Neural progenitor cell (in vitro differentiated cells): ENCODE measurements at regions not wholly inside any gene's neighbourhood (a gene's known extent, or its start where the extent isn't known, plus 50 kb on each side); places are given as distances from the start of the nearest gene placed in this dataset.

ENCODE experiments used
- DNase-seq: peaks from one replicate; pipeline ENCODE4 v3.0.0-alpha.2; 2016; ENCODE audit warnings: low spot score
- H2AFZ ChIP-seq: fragments of 200-600 bp; sonication (generic); replicated peaks from 2 replicates; pipeline ENCODE4 v1.6.1; 2016; ENCODE audit warnings: antibody characterized with exemption
- H3F3A ChIP-seq: fragments of 200-600 bp; sonication (generic); 2 replicates; pipeline ENCODE4 v1.6.1; 2016; ENCODE audit warnings: antibody characterized with exemption, low read depth
- H3K27ac ChIP-seq: fragments of 200-600 bp; sonication (generic); 2 replicates; pipeline ENCODE4 v1.5.1; 2016; ENCODE audit warnings: mild to moderate bottlenecking
- H3K27me3 ChIP-seq: fragments of 200-600 bp; sonication (generic); 2 replicates; pipeline ENCODE4 v1.6.1; 2016; ENCODE audit warnings: mild to moderate bottlenecking, moderate library complexity
- H3K36me3 ChIP-seq: fragments of 200-600 bp; sonication (generic); 2 replicates; pipeline ENCODE4 v1.5.1; 2016
- H3K4me1 ChIP-seq: fragments of 200-600 bp; sonication (generic); 2 replicates; pipeline ENCODE4 v1.6.1; 2016; ENCODE audit warnings: mixed run types
- H3K4me2 ChIP-seq: fragments of 200-600 bp; sonication (generic); 2 replicates; pipeline ENCODE4 v1.6.1; 2016
- H3K4me3 ChIP-seq: fragments of 200-600 bp; sonication (generic); 2 replicates; pipeline ENCODE4 v1.5.1; 2016
- H3K79me2 ChIP-seq: fragments of 200-600 bp; sonication (generic); 2 replicates; pipeline ENCODE4 v1.6.1; 2016; ENCODE audit warnings: low read depth
- H3K9ac ChIP-seq: fragments of 200-600 bp; sonication (generic); 2 replicates; pipeline ENCODE4 v1.6.1; 2016
- H3K9me3 ChIP-seq: fragments of 200-600 bp; sonication (generic); 2 replicates; pipeline ENCODE4 v1.5.1; 2016; ENCODE audit warnings: low read depth
- H4K20me1 ChIP-seq: fragments of 200-600 bp; sonication (generic); 2 replicates; pipeline ENCODE4 v1.6.1; 2016; ENCODE audit warnings: low read depth
- H3K27ac Mint-ChIP-seq: 3 replicates; pipeline ENCODE4 v1.8.0; 2021; ENCODE audit warnings: mixed read lengths
- H3K27me3 Mint-ChIP-seq: 2 replicates; pipeline ENCODE4 v1.8.0; 2022; ENCODE audit warnings: low read depth, mild to moderate bottlenecking, inconsistent platforms, moderate library complexity, mixed read lengths; ENCODE audit not compliant: insufficient read depth
- H3K36me3 Mint-ChIP-seq: 3 replicates; pipeline ENCODE4 v1.8.0; 2021; ENCODE audit warnings: mixed read lengths
- H3K4me1 Mint-ChIP-seq: 3 replicates; pipeline ENCODE4 v1.8.0; 2021; ENCODE audit warnings: mixed read lengths
- H3K4me3 Mint-ChIP-seq: 3 replicates; pipeline ENCODE4 v1.8.0; 2021; ENCODE audit warnings: mild to moderate bottlenecking, moderate library complexity, mixed read lengths
- H3K9me3 Mint-ChIP-seq: 3 replicates; pipeline ENCODE4 v1.8.0; 2020; ENCODE audit warnings: mixed read lengths
- EZH2 ChIP-seq: fragments of 200-600 bp; sonication (generic); IDR thresholded peaks from 2 replicates; pipeline ENCODE4 v1.6.1; 2017; ENCODE audit warnings: antibody characterized with exemption, mild to moderate bottlenecking, moderate library complexity
- EZH2phosphoT487 ChIP-seq: fragments of 200-600 bp; sonication (generic); IDR thresholded peaks from 2 replicates; pipeline ENCODE4 v1.6.1; 2017; ENCODE audit warnings: antibody characterized with exemption
- TF ChIP-seq, protein P1 (sequence below): fragments of 200-600 bp; sonication (generic); IDR thresholded peaks from 2 replicates; pipeline ENCODE4 v1.5.1; 2017; ENCODE audit warnings: antibody characterized with exemption, mild to moderate bottlenecking

DNA sequence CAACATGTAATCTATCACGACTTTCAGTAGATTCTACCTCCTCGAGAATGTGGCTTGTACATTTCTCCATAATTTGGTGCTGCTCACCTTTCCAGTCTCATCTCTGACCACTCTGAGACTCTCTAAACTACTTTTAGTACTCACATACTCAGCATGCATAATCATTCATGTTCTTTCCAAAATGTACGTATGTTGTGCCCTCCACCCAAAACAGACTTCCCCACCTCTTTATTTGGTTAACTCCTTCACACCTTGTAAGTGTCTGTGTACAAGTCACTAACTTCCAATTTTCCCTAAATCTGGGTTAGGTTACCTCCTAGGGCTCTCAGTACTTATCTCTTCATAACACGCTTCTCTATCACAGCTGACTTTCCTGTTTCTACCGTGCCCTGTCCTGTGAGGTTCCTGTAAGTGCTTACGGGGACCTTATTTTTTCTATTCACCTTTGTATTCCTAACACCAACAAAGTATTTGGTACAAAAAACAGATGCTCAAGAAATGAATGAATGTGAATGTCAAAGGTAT, 186.2 kb upstream of the MKLN1 start:
- Histone ChIP-seq H3K4me2 (no peak overlapping the region), H3K9me3 (no peaks in the 10 kb centered on the region), H4K20me1 (no peaks in the 10 kb centered on the region), H3K4me1 (no peaks in the 10 kb centered on the region), H3K79me2 (no peaks in the 10 kb centered on the region), H3K9ac (no peak overlapping the region), H3K27me3 (no peaks in the 10 kb centered on the region), H3K4me3 (no peak overlapping the region), H3F3A (no peaks in the 10 kb centered on the region), H3K27ac (no peak overlapping the region), H3K36me3 (no peaks in the 10 kb centered on the region), H2AFZ (no peak overlapping the region)
- Mint-ChIP-seq H3K9me3 (peaks cover 9% of the 10 kb centered on the region), H3K36me3 (no peaks in the 10 kb centered on the region), H3K27me3 (peaks cover 2% of the 10 kb centered on the region), H3K4me3 (no peak overlapping the region), H3K27ac (no peak overlapping the region), H3K4me1 (no peaks in the 10 kb centered on the region)
- no peak for DNase-seq
- TF ChIP-seq, protein P1, sequence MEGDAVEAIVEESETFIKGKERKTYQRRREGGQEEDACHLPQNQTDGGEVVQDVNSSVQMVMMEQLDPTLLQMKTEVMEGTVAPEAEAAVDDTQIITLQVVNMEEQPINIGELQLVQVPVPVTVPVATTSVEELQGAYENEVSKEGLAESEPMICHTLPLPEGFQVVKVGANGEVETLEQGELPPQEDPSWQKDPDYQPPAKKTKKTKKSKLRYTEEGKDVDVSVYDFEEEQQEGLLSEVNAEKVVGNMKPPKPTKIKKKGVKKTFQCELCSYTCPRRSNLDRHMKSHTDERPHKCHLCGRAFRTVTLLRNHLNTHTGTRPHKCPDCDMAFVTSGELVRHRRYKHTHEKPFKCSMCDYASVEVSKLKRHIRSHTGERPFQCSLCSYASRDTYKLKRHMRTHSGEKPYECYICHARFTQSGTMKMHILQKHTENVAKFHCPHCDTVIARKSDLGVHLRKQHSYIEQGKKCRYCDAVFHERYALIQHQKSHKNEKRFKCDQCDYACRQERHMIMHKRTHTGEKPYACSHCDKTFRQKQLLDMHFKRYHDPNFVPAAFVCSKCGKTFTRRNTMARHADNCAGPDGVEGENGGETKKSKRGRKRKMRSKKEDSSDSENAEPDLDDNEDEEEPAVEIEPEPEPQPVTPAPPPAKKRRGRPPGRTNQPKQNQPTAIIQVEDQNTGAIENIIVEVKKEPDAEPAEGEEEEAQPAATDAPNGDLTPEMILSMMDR: no peak
- no peak for TF ChIP-seq EZH2
- no peak for TF ChIP-seq EZH2phosphoT487

- Mint-ChIP-seq H3K27me3 (peaks cover 2% of the 10 kb centered on the region), H3K36me3 (no peaks in the 10 kb centered on the region), H3K4me3 (no peak overlapping the region), H3K27ac (no peak overlapping the region), H3K9me3 (peaks cover 9% of the 10 kb centered on the region), H3K4me1 (no peaks in the 10 kb centered on the region)
- TF ChIP-seq, protein P1: no peak
- TF ChIP-seq EZH2 (no peak), EZH2phosphoT487 (no peak)
- Histone ChIP-seq H4K20me1 (no peaks in the 10 kb centered on the region), H3K4me3 (no peak overlapping the region), H3K9ac (no peak overlapping the region), H3K4me2 (no peak overlapping the region), H3F3A (no peaks in the 10 kb centered on the region), H3K9me3 (no peaks in the 10 kb centered on the region), H3K27ac (no peak overlapping the region), H3K27me3 (no peaks in the 10 kb centered on the region), H2AFZ (no peak overlapping the region), H3K4me1 (no peaks in the 10 kb centered on the region), H3K36me3 (no peaks in the 10 kb centered on the region), H3K79me2 (no peaks in the 10 kb centered on the region)
- no peak for DNase-seq
These were observed 183.8 kb upstream of the MKLN1 start for GRCh38 chr7:131143869-131144268.

GRCh38 chr7:131145026-131145425, 182.7 kb upstream of the MKLN1 start:
- no peak for DNase-seq
- H3K4me3 Mint-ChIP-seq: no peak overlapping the region
- no peaks in the 10 kb centered on the region for H3K36me3 Mint-ChIP-seq
- no peak overlapping the region for H3K27ac ChIP-seq
- no peak overlapping the region for H3K9ac ChIP-seq
- no peaks in the 10 kb centered on the region for H3F3A ChIP-seq
- no peaks in the 10 kb centered on the region for H3K27me3 ChIP-seq
- no peaks in the 10 kb centered on the region for H3K4me1 ChIP-seq
- no peak overlapping the region for H3K4me3 ChIP-seq
- TF ChIP-seq, protein P1: no peak
- TF ChIP-seq EZH2: no peak
- no peak for TF ChIP-seq EZH2phosphoT487
- H3K4me1 Mint-ChIP-seq: no peaks in the 10 kb centered on the region
- no peaks in the 10 kb centered on the region for H3K79me2 ChIP-seq
- no peak overlapping the region for H2AFZ ChIP-seq
- no peaks in the 10 kb centered on the region for H3K36me3 ChIP-seq
- peaks cover 2% of the 10 kb centered on the region for H3K27me3 Mint-ChIP-seq
- H3K9me3 Mint-ChIP-seq: peaks cover 9% of the 10 kb centered on the region
- no peaks in the 10 kb centered on the region for H3K9me3 ChIP-seq
- no peak overlapping the region for H3K4me2 ChIP-seq
- no peaks in the 10 kb centered on the region for H4K20me1 ChIP-seq
- no peak overlapping the region for H3K27ac Mint-ChIP-seq
